SK-N-MC (cell line): ENCODE measurements at regions not wholly inside any gene's neighbourhood (a gene's known extent, or its start where the extent isn't known, plus 50 kb on each side); places are given as distances from the start of the nearest gene placed in this dataset.

Experiments used
- EZH2 ChIP-seq: fragments of 200-600 bp; sonication (generic); IDR thresholded peaks from one replicate; pipeline ENCODE4 v1.6.1; 2017; ENCODE audit warnings: antibody characterized with exemption
- FOXP2 ChIP-seq: optimal IDR thresholded peaks from 2 replicates; pipeline ENCODE3; 2011; ENCODE audit warnings: mild to moderate bottlenecking, moderate library complexity; ENCODE audit not compliant: insufficient read depth; ENCODE audit errors: extremely low read length, control extremely low read depth
- POLR2AphosphoS5 ChIP-seq: IDR thresholded peaks from 2 replicates; pipeline ENCODE4 v1.6.1; 2012; ENCODE audit warnings: mild to moderate bottlenecking, low read depth, low read length, borderline replicate concordance

- TF ChIP-seq POLR2AphosphoS5 (no peak), EZH2 (no peak), FOXP2 (no peak)
Observed at GRCh38 chr10:91096274-91096673, 124.2 kb upstream of the PCGF5 start.
